D721Med (cell line): ENCODE measurements at regions not wholly inside any gene's neighbourhood (a gene's known extent, or its start where the extent isn't known, plus 50 kb on each side); places are given as distances from the start of the nearest gene placed in this dataset.

Source experiments
- DNase-seq: peaks from one replicate; pipeline ENCODE4 v3.0.0; 2011; ENCODE audit warnings: low spot score; ENCODE audit not compliant: insufficient read length
- FAIRE-seq: peaks from 2 replicates; lab custom pipeline; 2011; peaks lifted over from hg19 to GRCh38; lab: Jason Lieb, UNC
- CTCF ChIP-seq: IDR thresholded peaks from 2 replicates; pipeline ENCODE4 v1.5.1; 2012; ENCODE audit warnings: mild to moderate bottlenecking, control low read depth; ENCODE audit not compliant: insufficient read depth; ENCODE audit errors: missing control alignments

GRCh38 chr12:24739106-24739779 is 209.7 kb downstream of the BCAT1 start:
- no peak for DNase-seq
- no peak for FAIRE-seq
- no peak for TF ChIP-seq CTCF

DNA sequence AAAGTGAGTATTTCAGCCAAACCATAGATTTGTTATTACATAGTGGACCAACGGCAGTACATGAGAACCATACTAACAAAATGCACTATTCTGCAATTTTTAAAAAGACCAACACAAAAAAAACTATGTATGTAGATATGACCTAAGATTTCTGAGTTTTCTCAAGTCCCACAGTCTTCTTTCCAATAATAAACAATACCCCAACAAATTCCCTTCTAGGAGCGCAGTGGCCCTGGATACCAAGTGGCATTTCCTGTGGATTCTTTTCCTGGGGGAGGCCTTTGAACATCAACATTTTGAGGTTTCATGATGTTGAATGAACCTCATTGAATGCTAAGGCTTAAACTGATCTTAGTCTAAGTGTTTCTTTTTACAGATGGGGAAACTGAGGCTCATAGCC is 210.5 kb downstream of the BCAT1 start:
- TF ChIP-seq CTCF, result no peak
- no peak for FAIRE-seq

DNA sequence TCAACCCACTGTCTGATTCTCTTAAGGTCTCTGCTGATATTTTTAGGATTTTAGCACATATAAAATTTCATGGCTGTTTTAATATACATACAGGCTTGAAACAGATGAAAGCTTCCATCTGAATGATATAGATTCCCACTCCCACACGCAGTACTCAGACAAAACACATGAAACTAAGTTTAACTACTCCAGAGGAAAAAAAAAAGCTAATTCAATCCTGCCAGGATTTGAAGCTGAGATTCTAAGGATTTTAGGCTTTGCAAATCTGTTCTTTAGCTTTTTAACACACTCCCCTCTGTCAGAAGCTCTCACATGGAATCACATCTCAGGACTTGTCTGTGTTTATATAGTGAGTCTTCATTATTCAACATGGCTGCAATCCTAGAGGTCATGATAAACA is 217.3 kb downstream of the BCAT1 start:
- DNase-seq, result no peak
- TF ChIP-seq CTCF, result no peak
- FAIRE-seq, result no peak

More for the DNA sequence above, 210.5 kb downstream of the BCAT1 start:
- DNase-seq, result no peak

GRCh38 chr12:24730489-24730896 is 218.4 kb downstream of the BCAT1 start:
- DNase-seq, result no peak
- TF ChIP-seq CTCF, result no peak
- FAIRE-seq, result no peak

- FAIRE-seq, result no peak
- no peak for TF ChIP-seq CTCF
These were observed 220.1 kb downstream of the BCAT1 start for GRCh38 chr12:24728826-24729225.

GRCh38 chr12:24728366-24728765 is 220.5 kb downstream of the BCAT1 start:
- FAIRE-seq (no peak), DNase-seq (no peak)
- TF ChIP-seq CTCF, result peak; percentile 47

More at GRCh38 chr12:24728826-24729225, 220.1 kb downstream of the BCAT1 start:
- DNase-seq, result no peak

DNA sequence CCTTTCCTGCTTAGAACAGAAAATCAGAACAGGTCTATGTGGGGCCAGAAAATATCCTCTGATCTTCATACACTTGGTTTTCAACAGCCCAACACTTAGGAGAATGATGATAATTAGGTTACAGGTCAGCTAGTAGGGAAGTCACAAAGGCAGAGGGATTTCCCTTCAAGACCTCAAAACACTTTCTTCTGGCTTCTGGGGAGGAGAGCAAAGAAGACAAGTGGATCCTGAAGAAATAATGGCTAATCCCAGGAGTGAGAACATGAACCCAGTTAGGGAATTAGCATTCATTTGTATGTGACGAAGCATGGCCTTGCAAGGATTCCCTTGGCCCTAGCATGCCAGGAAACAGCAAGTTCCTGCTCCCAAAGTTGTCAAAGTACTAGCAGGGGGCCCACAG is 223.3 kb downstream of the BCAT1 start:
- no peak for TF ChIP-seq CTCF
- DNase-seq, result no peak
- no peak for FAIRE-seq
